ENCODE measurements at regions not wholly inside any gene's neighbourhood (a gene's known extent, or its start where the extent isn't known, plus 50 kb on each side); places are given as distances from the start of the nearest gene placed in this dataset.
A peak's percentile ranks its signal among the peaks of the same experiment; 100 is the strongest.

- peak in 1 of 6 experiments; percentile 15 for TF ChIP-seq CTCF (IDR thresholded peaks at IDR 0.05)
- no peak for TF ChIP-seq POLR2A (IDR thresholded peaks at IDR 0.05)
Measured at GRCh38 chr2:156192468-156192867, 140.1 kb downstream of the NR4A2 start.

Measured in Peyer's patch (tissue), 4 donors.